ENCODE measurements at regions not wholly inside any gene's neighbourhood (a gene's known extent, or its start where the extent isn't known, plus 50 kb on each side); places are given as distances from the start of the nearest gene placed in this dataset.
"Not testable (repeated sequence)": the region's sequence is repeated elsewhere in the genome, so short reads cannot be mapped to it uniquely, and the experiment has no call there.

DNA sequence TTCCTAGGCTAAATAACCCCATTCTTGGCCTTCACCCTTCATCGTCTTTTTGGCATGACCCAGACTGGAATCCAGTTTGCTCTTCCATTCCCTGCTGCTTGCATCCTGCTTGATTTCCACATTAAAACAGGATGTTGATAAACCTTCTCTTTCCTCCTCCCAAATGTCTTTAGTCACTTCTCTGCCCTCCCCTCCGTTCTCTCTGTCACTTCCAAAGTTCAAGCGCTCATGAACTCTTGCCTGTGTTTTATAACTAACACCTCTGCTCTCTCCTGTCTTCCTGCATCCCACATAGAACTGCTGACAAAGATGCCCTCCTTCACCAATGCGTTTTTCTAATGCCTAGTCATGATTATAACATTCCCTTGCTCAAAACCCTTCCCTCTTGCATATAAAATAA lies 65.6 kb upstream of the SLC44A3 start:
- CTCF ChIA-PET, result no interaction called here
- Histone ChIP-seq H3K27me3 (ENCODE audit: insufficient read depth, low read depth) (no peaks in the 10 kb centered on the region), H4K20me1 (ENCODE audit: insufficient read depth) (no peaks in the 10 kb centered on the region), H3F3A (ENCODE audit: insufficient read depth, low read depth) (no peaks in the 10 kb centered on the region), H3K36me3 (ENCODE audit: low read depth) (no peaks in the 10 kb centered on the region), H3K9me3 (ENCODE audit: insufficient read depth, low read depth) (0 out of 2 replicates have a peak, but pooled peaks cover 5% of the 10 kb centered on the region), H3K4me1 (replicated peaks; ENCODE audit: insufficient read depth) (peaks cover 7% of the 10 kb centered on the region; the same call in 1 of the 2 replicates), H3K27ac (no peak overlapping the region), H3K4me3 (no peak overlapping the region), H3K79me2 (ENCODE audit: low read depth) (no peaks in the 10 kb centered on the region; the same call in 1 of the 2 replicates), H3K9me2 (ENCODE audit: insufficient read depth) (no peaks in the 10 kb centered on the region), H2AFZ (no peak overlapping the region), H3K4me2 (no peak overlapping the region)
- intact Hi-C loops (cut with micrococcal nuclease; ENCODE audit: unreplicated experiment), result no loop called here
- no peak for DNase-seq
- TF ChIP-seq, protein P1, sequence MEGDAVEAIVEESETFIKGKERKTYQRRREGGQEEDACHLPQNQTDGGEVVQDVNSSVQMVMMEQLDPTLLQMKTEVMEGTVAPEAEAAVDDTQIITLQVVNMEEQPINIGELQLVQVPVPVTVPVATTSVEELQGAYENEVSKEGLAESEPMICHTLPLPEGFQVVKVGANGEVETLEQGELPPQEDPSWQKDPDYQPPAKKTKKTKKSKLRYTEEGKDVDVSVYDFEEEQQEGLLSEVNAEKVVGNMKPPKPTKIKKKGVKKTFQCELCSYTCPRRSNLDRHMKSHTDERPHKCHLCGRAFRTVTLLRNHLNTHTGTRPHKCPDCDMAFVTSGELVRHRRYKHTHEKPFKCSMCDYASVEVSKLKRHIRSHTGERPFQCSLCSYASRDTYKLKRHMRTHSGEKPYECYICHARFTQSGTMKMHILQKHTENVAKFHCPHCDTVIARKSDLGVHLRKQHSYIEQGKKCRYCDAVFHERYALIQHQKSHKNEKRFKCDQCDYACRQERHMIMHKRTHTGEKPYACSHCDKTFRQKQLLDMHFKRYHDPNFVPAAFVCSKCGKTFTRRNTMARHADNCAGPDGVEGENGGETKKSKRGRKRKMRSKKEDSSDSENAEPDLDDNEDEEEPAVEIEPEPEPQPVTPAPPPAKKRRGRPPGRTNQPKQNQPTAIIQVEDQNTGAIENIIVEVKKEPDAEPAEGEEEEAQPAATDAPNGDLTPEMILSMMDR (conservative IDR thresholded peaks at IDR 0.05), result no peak
- no peak for TF ChIP-seq EZH2 (IDR thresholded peaks at IDR 0.05; ENCODE audit: low read depth)
- POLR2A ChIA-PET (ENCODE audit: unreplicated experiment), result no interaction called here
- BruUV-seq (replicated peaks), result no TSS peak

DNA sequence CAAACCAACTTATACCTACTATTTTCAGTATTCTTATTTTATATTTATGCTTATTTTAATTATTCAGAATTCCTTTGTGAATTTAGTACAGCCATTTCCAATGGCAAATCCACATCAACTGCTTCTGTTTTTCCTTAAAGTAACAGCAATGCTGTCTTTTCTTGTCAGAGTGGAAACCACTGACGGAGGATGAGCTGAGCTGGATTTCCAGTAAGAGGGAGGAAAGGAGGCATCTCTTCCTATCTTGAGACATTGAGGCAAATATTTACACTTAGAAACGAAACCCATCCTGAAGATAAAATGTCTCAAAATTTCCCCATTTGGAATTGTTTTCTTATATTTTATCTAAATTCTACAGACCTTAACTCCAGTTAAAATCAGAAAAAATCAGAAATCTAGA lies 66.1 kb upstream of the SLC44A3 start:
- no peaks in the 10 kb centered on the region; the same call in 1 of the 2 replicates for H3K79me2 ChIP-seq (ENCODE audit: low read depth)
- DNase-seq, result no peak
- H3K4me3 ChIP-seq, result no peak overlapping the region
- POLR2A ChIA-PET (ENCODE audit: unreplicated experiment), result interaction anchor here (0.6 kb wide), 1 partner anchor 1943 kb away, joined by 3 read pairs; no protein-coding TSS in a partner anchor
- H3K27me3 ChIP-seq (ENCODE audit: insufficient read depth, low read depth), result no peaks in the 10 kb centered on the region
- CTCF ChIA-PET, result no interaction called here
- H3K4me2 ChIP-seq, result no peak overlapping the region
- no peaks in the 10 kb centered on the region for H3K36me3 ChIP-seq (ENCODE audit: low read depth)
- H3K9me3 ChIP-seq (ENCODE audit: insufficient read depth, low read depth), result peaks cover 10% of the 10 kb centered on the region; the same call in 1 of the 2 replicates
- no peaks in the 10 kb centered on the region for H4K20me1 ChIP-seq (ENCODE audit: insufficient read depth)
- no peaks in the 10 kb centered on the region for H3K9me2 ChIP-seq (ENCODE audit: insufficient read depth)
- H3K4me1 ChIP-seq (replicated peaks; ENCODE audit: insufficient read depth), result peaks cover 7% of the 10 kb centered on the region; the same call in 1 of the 2 replicates
- H3K27ac ChIP-seq, result no peak overlapping the region
- no TSS peak for BruUV-seq (replicated peaks)
- TF ChIP-seq, protein P1 (conservative IDR thresholded peaks at IDR 0.05), result no peak
- TF ChIP-seq EZH2 (IDR thresholded peaks at IDR 0.05; ENCODE audit: low read depth), result no peak
- intact Hi-C loops (cut with micrococcal nuclease; ENCODE audit: unreplicated experiment), result no loop called here
- no peak overlapping the region for H2AFZ ChIP-seq
- no peaks in the 10 kb centered on the region for H3F3A ChIP-seq (ENCODE audit: insufficient read depth, low read depth)

DNA sequence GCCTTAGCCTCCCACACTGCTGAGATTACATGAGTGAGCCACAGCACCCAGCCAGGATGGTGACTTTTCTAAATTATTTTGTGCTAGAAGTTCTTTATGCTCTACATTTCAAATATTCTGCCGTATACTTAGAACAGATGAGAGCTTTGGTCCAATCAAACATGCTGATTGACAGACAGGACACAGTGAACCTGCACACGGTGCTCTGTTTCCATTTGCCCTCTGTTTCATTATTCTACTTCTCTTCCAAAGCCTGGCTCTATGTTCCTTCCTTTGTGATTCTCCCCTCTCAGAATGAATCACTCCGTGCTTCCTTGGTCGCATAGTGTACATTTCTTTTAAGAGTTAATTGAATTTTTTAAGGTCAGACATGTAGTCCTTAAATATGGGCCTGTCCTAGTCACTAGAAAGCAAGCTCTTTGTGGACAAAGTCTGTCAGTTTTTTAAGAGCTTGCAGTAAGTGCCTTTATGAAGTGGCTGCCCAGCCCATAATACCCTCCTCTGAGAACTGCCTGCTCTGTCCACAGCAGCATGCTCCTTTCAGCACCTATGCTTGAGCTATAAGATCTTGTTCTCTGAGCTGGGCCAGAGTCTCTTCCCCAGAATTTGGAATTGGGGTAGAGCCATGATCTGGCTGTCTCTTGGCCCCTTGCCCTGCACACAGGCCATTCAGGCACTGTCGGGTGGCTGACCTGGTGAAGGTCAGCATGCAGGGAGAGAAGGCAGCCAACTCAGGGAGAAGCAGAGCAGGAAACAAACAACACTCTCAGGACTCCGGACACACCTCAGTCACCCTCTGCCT lies 66.8 kb upstream of the SLC44A3 start:
- ChIA-PET POLR2A (ENCODE audit: unreplicated experiment) (interaction anchor here (0.6 kb wide), 3 partner anchors 16 to 1942 kb away, joined by 3 to 5 read pairs (median 4); no protein-coding TSS in a partner anchor), CTCF (no interaction called here)
- no peak overlapping the region for H3K27ac ChIP-seq
- H3K79me2 ChIP-seq (ENCODE audit: low read depth), result no peaks in the 10 kb centered on the region; the same call in 1 of the 2 replicates
- no peak overlapping the region for H3K4me3 ChIP-seq
- H3K4me2 ChIP-seq, result no peak overlapping the region
- no peaks in the 10 kb centered on the region for H3F3A ChIP-seq (ENCODE audit: insufficient read depth, low read depth)
- BruUV-seq (replicated peaks), result no TSS peak
- no peak for DNase-seq
- intact Hi-C loops (cut with micrococcal nuclease; ENCODE audit: unreplicated experiment), result no loop called here
- H3K9me3 ChIP-seq (ENCODE audit: insufficient read depth, low read depth), result peaks cover 13% of the 10 kb centered on the region; the same call in 1 of the 2 replicates
- peaks cover 7% of the 10 kb centered on the region; the same call in 1 of the 2 replicates for H3K4me1 ChIP-seq (replicated peaks; ENCODE audit: insufficient read depth)
- no peaks in the 10 kb centered on the region for H3K9me2 ChIP-seq (ENCODE audit: insufficient read depth)
- no peaks in the 10 kb centered on the region for H3K36me3 ChIP-seq (ENCODE audit: low read depth)
- TF ChIP-seq EZH2 (IDR thresholded peaks at IDR 0.05; ENCODE audit: low read depth), result no peak
- TF ChIP-seq, protein P1 (conservative IDR thresholded peaks at IDR 0.05), result no peak
- H3K27me3 ChIP-seq (ENCODE audit: insufficient read depth, low read depth), result no peaks in the 10 kb centered on the region
- H2AFZ ChIP-seq, result no peak overlapping the region
- H4K20me1 ChIP-seq (ENCODE audit: insufficient read depth), result no peaks in the 10 kb centered on the region

DNA sequence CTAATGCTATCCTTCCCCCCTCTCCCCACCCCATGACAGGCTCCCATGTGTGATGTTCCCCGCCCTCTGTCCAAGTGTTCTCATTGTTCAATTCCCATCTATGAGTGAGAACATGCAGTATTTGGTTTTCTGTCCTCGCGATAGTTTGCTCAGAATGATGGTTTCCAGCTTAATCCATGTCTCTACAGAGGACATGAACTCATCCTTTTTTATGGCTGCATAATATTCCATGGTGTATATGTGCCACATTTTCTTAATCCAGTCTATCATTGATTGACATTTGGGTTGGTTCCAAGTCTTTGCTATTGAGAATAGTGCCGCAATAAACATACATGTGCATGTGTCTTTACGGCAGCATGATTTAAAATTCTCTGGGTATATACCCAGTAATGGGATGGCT lies 68.7 kb upstream of the SLC44A3 start:
- H2AFZ ChIP-seq; H4K20me1 ChIP-seq (ENCODE audit: insufficient read depth); H3K4me3 ChIP-seq; CTCF ChIA-PET; H3F3A ChIP-seq (ENCODE audit: insufficient read depth, low read depth); H3K79me2 ChIP-seq (ENCODE audit: low read depth); H3K27ac ChIP-seq; intact Hi-C loops (cut with micrococcal nuclease; ENCODE audit: unreplicated experiment); H3K27me3 ChIP-seq (ENCODE audit: insufficient read depth, low read depth); DNase-seq; H3K36me3 ChIP-seq (ENCODE audit: low read depth); H3K4me2 ChIP-seq; H3K9me2 ChIP-seq (ENCODE audit: insufficient read depth); BruUV-seq (replicated peaks); POLR2A ChIA-PET (ENCODE audit: unreplicated experiment); H3K4me1 ChIP-seq (replicated peaks; ENCODE audit: insufficient read depth): not testable (repeated sequence)
- H3K9me3 ChIP-seq (ENCODE audit: insufficient read depth, low read depth), result peaks cover 13% of the 10 kb centered on the region; the same call in 1 of the 2 replicates

Data from PC-9 (cell line).